ENCODE measurements at regions not wholly inside any gene's neighbourhood (a gene's known extent, or its start where the extent isn't known, plus 50 kb on each side); places are given as distances from the start of the nearest gene placed in this dataset.

- no peak overlapping the region for H2AFZ ChIP-seq (ENCODE audit: low read length)
- no peaks in the 10 kb centered on the region for H3F3A ChIP-seq (ENCODE audit: insufficient read depth, low read length)
- no peak overlapping the region for H3K4me2 ChIP-seq (ENCODE audit: low read depth, low read length)
- no peak for TF ChIP-seq CTCF (IDR thresholded peaks at IDR 0.05; ENCODE audit: low read length)
- no peak for TF ChIP-seq EZH2phosphoT487 (IDR thresholded peaks at IDR 0.05; ENCODE audit: low read length)
- no peak for TF ChIP-seq EZH2 (optimal IDR thresholded peaks at IDR 0.05; ENCODE audit: low read depth, low read length)
- H3K27ac ChIP-seq (ENCODE audit: low read length) = no peak overlapping the region
- H3K9me3 ChIP-seq (replicated peaks; ENCODE audit: insufficient read depth, low read length) = no peaks in the 10 kb centered on the region
- H4K20me1 ChIP-seq (ENCODE audit: insufficient read depth, low read length) = no peaks in the 10 kb centered on the region
- H3K4me1 ChIP-seq (ENCODE audit: low read length) = no peaks in the 10 kb centered on the region
- H3K9me2 ChIP-seq (replicated peaks; ENCODE audit: insufficient read depth, low read length) = no peaks in the 10 kb centered on the region
- H3K27me3 ChIP-seq (replicated peaks; ENCODE audit: insufficient read depth, low read length) = no peaks in the 10 kb centered on the region
- H3K4me3 ChIP-seq (ENCODE audit: low read length) = no peak overlapping the region
- DNase-seq = no peak
- no peak overlapping the region for H3K9ac ChIP-seq (ENCODE audit: low read length)
- no peaks in the 10 kb centered on the region for H3K36me3 ChIP-seq (replicated peaks; ENCODE audit: insufficient read depth, low read length)
- H3K79me2 ChIP-seq (ENCODE audit: low read length) = no peaks in the 10 kb centered on the region
Observed at GRCh38 chr20:52542131-52542530, 350.6 kb upstream of the ZFP64 start.

- H3K4me3 ChIP-seq (ENCODE audit: low read length) = no peak overlapping the region
- H3K9ac ChIP-seq (ENCODE audit: low read length) = no peak overlapping the region
- H3K4me2 ChIP-seq (ENCODE audit: low read depth, low read length) = no peak overlapping the region
- no peak overlapping the region for H2AFZ ChIP-seq (ENCODE audit: low read length)
- no peaks in the 10 kb centered on the region for H3K36me3 ChIP-seq (replicated peaks; ENCODE audit: insufficient read depth, low read length)
- no peaks in the 10 kb centered on the region for H3K9me2 ChIP-seq (replicated peaks; ENCODE audit: insufficient read depth, low read length)
- DNase-seq = no peak
- H3K79me2 ChIP-seq (ENCODE audit: low read length) = no peaks in the 10 kb centered on the region
- H4K20me1 ChIP-seq (ENCODE audit: insufficient read depth, low read length) = no peaks in the 10 kb centered on the region
- no peak overlapping the region for H3K27ac ChIP-seq (ENCODE audit: low read length)
- H3K27me3 ChIP-seq (replicated peaks; ENCODE audit: insufficient read depth, low read length) = no peaks in the 10 kb centered on the region
- TF ChIP-seq EZH2 (optimal IDR thresholded peaks at IDR 0.05; ENCODE audit: low read depth, low read length) (no peak), EZH2phosphoT487 (IDR thresholded peaks at IDR 0.05; ENCODE audit: low read length) (no peak), CTCF (IDR thresholded peaks at IDR 0.05; ENCODE audit: low read length) (no peak)
- H3K4me1 ChIP-seq (ENCODE audit: low read length) = no peaks in the 10 kb centered on the region
- no peaks in the 10 kb centered on the region for H3K9me3 ChIP-seq (replicated peaks; ENCODE audit: insufficient read depth, low read length)
- no peaks in the 10 kb centered on the region for H3F3A ChIP-seq (ENCODE audit: insufficient read depth, low read length)
Observed at GRCh38 chr20:52540509-52540908, 348.9 kb upstream of the ZFP64 start.

- TF ChIP-seq EZH2phosphoT487 (IDR thresholded peaks at IDR 0.05; ENCODE audit: low read length) (no peak), CTCF (IDR thresholded peaks at IDR 0.05; ENCODE audit: low read length) (no peak), EZH2 (optimal IDR thresholded peaks at IDR 0.05; ENCODE audit: low read depth, low read length) (no peak)
- H3K27me3 ChIP-seq (replicated peaks; ENCODE audit: insufficient read depth, low read length) = no peaks in the 10 kb centered on the region
- no peaks in the 10 kb centered on the region for H3K4me1 ChIP-seq (ENCODE audit: low read length)
- H3F3A ChIP-seq (ENCODE audit: insufficient read depth, low read length) = no peaks in the 10 kb centered on the region
- H3K4me2 ChIP-seq (ENCODE audit: low read depth, low read length) = no peak overlapping the region
- no peak for DNase-seq
- H2AFZ ChIP-seq (ENCODE audit: low read length) = no peak overlapping the region
- H3K9me2 ChIP-seq (replicated peaks; ENCODE audit: insufficient read depth, low read length) = no peaks in the 10 kb centered on the region
- H3K9ac ChIP-seq (ENCODE audit: low read length) = no peak overlapping the region
- no peaks in the 10 kb centered on the region for H3K9me3 ChIP-seq (replicated peaks; ENCODE audit: insufficient read depth, low read length)
- H3K4me3 ChIP-seq (ENCODE audit: low read length) = no peak overlapping the region
- no peak overlapping the region for H3K27ac ChIP-seq (ENCODE audit: low read length)
- H3K36me3 ChIP-seq (replicated peaks; ENCODE audit: insufficient read depth, low read length) = no peaks in the 10 kb centered on the region
- no peaks in the 10 kb centered on the region for H4K20me1 ChIP-seq (ENCODE audit: insufficient read depth, low read length)
- no peaks in the 10 kb centered on the region for H3K79me2 ChIP-seq (ENCODE audit: low read length)
Observed at GRCh38 chr20:52539891-52540290, 348.3 kb upstream of the ZFP64 start.

Data from MM.1S (cell line).